Esophagus squamous epithelium (tissue), 5 donors: ENCODE measurements at regions not wholly inside any gene's neighbourhood (a gene's known extent, or its start where the extent isn't known, plus 50 kb on each side); places are given as distances from the start of the nearest gene placed in this dataset.
"Not testable (repeated sequence)": the region's sequence is repeated elsewhere in the genome, so short reads cannot be mapped to it uniquely, and the experiment has no call there.

Source experiments
- DNase-seq: peaks from one replicate; lab custom pipeline; 2025; lab: John Stamatoyannopoulos, UW
- H3K27ac ChIP-seq, 4 donors: fragments of 200-600 bp; sonication (generic); one replicate each; pipeline ENCODE4 v1.5.1; 2016 to 2019; ENCODE audit warnings: mild to moderate bottlenecking in 1 of 4
- H3K27me3 ChIP-seq, 4 donors: fragments of 200-600 bp; sonication (generic); 1 replicate in 3 of 4; 2 replicates in 1 of 4; pipeline versions ENCODE4 v1.5.1 to v1.6.0; 2017 to 2021; ENCODE audit warnings: antibody characterized with exemption in 1 of 4
- H3K36me3 ChIP-seq, 3 donors: fragments of 200-600 bp; sonication (generic); one replicate each; pipeline ENCODE4 v1.5.1; 2016 to 2019
- H3K4me1 ChIP-seq, 3 donors: fragments of 200-600 bp; sonication (generic); one replicate each; pipeline ENCODE4 v1.5.1; 2017 to 2019
- H3K4me3 ChIP-seq, 4 donors: fragments of 200-600 bp; sonication (generic); 1 replicate in 3 of 4; 2 replicates in 1 of 4; pipeline ENCODE4 v1.5.1; 2016 to 2019; ENCODE audit warnings: mild to moderate bottlenecking in 2 of 4, moderate library complexity in 1 of 4
- H3K9me3 ChIP-seq, 3 donors: fragments of 200-600 bp; sonication (generic); one replicate each; pipeline ENCODE4 v1.5.1; 2016 to 2019
- POLR2A ChIP-seq, 4 donors: fragments of 450-650 bp; IDR thresholded peaks; one replicate each; pipeline ENCODE4 v1.6.1; 2017; ENCODE audit warnings: antibody characterized with exemption in 4 of 4, mild to moderate bottlenecking in 4 of 4, moderate library complexity in 3 of 4
- WGBS, 2 donors: methylation state at CpG; one replicate each; pipeline ENCODE4 v1.1.5; 2018; 5-methylcytosine and 5-hydroxymethylcytosine counted together
- intact Hi-C: fragments of 100-400 bp; cut with DNase I; formaldehyde crosslinking; loops from one replicate; pipeline ENCODE4 v1.15.0; 2022
- TF ChIP-seq, protein P1 (sequence below), 6 experiments: fragments of 450-650 bp in 4 of 6; fragments of 200-600 bp in 2 of 6; sonication (generic) in 2 of 6; IDR thresholded peaks; one replicate each; pipeline ENCODE4 v1.5.1; 2016 to 2019; ENCODE audit warnings: antibody characterized with exemption in 6 of 6, mild to moderate bottlenecking in 4 of 6, moderate library complexity in 4 of 6
- donor health status: DM: yes; HTN: yes; CAD: no.

GRCh38 chr6:67908379-67908778 lies 726.7 kb upstream of the ADGRB3 start:
- H3K27ac ChIP-seq = no peak overlapping the region
- H3K9me3 ChIP-seq = no peaks in the 10 kb centered on the region
- no peak overlapping the region for H3K4me3 ChIP-seq
- H3K27me3 ChIP-seq = no peaks in the 10 kb centered on the region
- TF ChIP-seq, protein P1, sequence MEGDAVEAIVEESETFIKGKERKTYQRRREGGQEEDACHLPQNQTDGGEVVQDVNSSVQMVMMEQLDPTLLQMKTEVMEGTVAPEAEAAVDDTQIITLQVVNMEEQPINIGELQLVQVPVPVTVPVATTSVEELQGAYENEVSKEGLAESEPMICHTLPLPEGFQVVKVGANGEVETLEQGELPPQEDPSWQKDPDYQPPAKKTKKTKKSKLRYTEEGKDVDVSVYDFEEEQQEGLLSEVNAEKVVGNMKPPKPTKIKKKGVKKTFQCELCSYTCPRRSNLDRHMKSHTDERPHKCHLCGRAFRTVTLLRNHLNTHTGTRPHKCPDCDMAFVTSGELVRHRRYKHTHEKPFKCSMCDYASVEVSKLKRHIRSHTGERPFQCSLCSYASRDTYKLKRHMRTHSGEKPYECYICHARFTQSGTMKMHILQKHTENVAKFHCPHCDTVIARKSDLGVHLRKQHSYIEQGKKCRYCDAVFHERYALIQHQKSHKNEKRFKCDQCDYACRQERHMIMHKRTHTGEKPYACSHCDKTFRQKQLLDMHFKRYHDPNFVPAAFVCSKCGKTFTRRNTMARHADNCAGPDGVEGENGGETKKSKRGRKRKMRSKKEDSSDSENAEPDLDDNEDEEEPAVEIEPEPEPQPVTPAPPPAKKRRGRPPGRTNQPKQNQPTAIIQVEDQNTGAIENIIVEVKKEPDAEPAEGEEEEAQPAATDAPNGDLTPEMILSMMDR (IDR thresholded peaks at IDR 0.05) = no peak
- TF ChIP-seq POLR2A (IDR thresholded peaks at IDR 0.05) = no peak
- no peaks in the 10 kb centered on the region for H3K36me3 ChIP-seq
- no peaks in the 10 kb centered on the region for H3K4me1 ChIP-seq
- intact Hi-C loops = no loop called here
- no peak for DNase-seq
- 47 to 72% methylated on average over 2 of the region's 2 CpGs for WGBS, 2 donors

- H3K4me3 ChIP-seq, DNase-seq, H3K9me3 ChIP-seq, H3K27me3 ChIP-seq, H3K4me1 ChIP-seq, H3K36me3 ChIP-seq, intact Hi-C loops, H3K27ac ChIP-seq: not testable (repeated sequence)
Measured at GRCh38 chr6:67904735-67905134, 730.3 kb upstream of the ADGRB3 start.

GRCh38 chr6:67898875-67899274 lies 736.2 kb upstream of the ADGRB3 start:
- peaks cover 0 to 8% (median 0%) of the 10 kb centered on the region in 3 donors for H3K9me3 ChIP-seq
- no peak overlapping the region for H3K4me3 ChIP-seq
- no peak for DNase-seq
- TF ChIP-seq, protein P1 (IDR thresholded peaks at IDR 0.05) = no peak
- no peak for TF ChIP-seq POLR2A (IDR thresholded peaks at IDR 0.05)
- intact Hi-C loops = no loop called here
- no peak overlapping the region for H3K27ac ChIP-seq
- WGBS, 2 donors = 47 to 50% methylated on average over 1 of the region's 1 CpG
- no peaks in the 10 kb centered on the region for H3K36me3 ChIP-seq
- H3K27me3 ChIP-seq = no peaks in the 10 kb centered on the region
- no peaks in the 10 kb centered on the region for H3K4me1 ChIP-seq

DNA sequence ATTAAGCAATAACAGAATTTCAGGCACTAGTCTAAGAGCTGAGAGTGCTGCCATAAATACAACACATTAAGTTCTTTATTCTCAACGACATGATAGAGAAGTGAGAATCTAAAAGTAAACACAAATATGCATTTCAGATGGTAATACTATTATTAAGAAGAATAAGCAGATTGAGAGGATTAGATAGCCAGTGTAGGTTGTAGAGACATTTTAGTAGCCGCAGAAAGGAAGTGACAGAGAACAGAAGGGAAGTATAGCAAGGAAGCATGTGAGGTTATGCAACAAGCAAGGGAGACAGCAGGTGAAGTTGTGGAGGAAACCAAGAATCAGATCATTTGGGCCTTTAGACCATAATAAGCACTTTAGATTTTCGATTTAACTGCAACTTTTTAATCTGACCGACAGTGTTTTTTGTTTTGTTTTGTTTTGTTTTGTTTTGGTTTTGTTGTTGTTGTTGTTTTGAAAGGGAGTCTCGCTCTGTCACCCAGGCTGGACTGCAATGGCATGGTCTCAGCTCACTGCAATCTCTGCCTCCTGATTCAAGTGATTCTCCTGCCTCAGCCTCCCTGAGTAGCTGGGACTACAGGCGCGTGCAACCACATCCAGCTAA lies 737.0 kb upstream of the ADGRB3 start:
- 67 to 68% methylated on average over 7 of the region's 7 CpGs for WGBS, 2 donors
- Histone ChIP-seq H3K36me3 (no peaks in the 10 kb centered on the region), H3K27me3 (no peaks in the 10 kb centered on the region), H3K4me1 (no peaks in the 10 kb centered on the region), H3K9me3 (peaks cover 0 to 8% (median 0%) of the 10 kb centered on the region in 3 donors), H3K27ac (no peak overlapping the region), H3K4me3 (no peak overlapping the region)
- TF ChIP-seq POLR2A (IDR thresholded peaks at IDR 0.05) = no peak
- TF ChIP-seq, protein P1 (IDR thresholded peaks at IDR 0.05) = no peak
- intact Hi-C loops = no loop called here
- DNase-seq = no peak

- H3K9me3 ChIP-seq = no peaks in the 10 kb centered on the region
- H3K27me3 ChIP-seq = no peaks in the 10 kb centered on the region
- no peak overlapping the region for H3K27ac ChIP-seq
- H3K4me1 ChIP-seq = no peaks in the 10 kb centered on the region
- no peak overlapping the region for H3K4me3 ChIP-seq
- WGBS, 2 donors = 0 to 6% methylated on average over 1 of the region's 1 CpG
- TF ChIP-seq POLR2A (IDR thresholded peaks at IDR 0.05) = no peak
- TF ChIP-seq, protein P1 (IDR thresholded peaks at IDR 0.05) = no peak
- H3K36me3 ChIP-seq = no peaks in the 10 kb centered on the region
- no peak for DNase-seq
- intact Hi-C loops = no loop called here
Measured at GRCh38 chr6:67896476-67896875, 738.6 kb upstream of the ADGRB3 start.

DNA sequence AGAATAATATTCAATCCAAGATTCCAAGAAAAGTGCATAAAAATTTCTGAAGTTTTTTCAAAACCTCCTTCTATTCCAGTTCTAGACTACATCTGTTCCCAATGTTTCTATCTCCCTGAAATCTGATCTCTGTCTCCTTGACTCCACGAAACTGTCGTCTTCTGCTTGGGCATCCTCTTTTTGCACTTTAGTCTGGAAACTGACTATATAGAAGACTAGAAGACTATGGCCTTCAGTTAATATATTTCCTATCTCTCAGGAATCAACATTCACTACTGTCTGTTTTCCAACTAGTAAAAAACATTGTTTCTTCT lies 745.4 kb upstream of the ADGRB3 start:
- no peak for DNase-seq
- no peak overlapping the region for H3K4me3 ChIP-seq
- H3K4me1 ChIP-seq = no peaks in the 10 kb centered on the region
- 69 to 70% methylated on average over 2 of the region's 2 CpGs for WGBS, 2 donors
- no peaks in the 10 kb centered on the region for H3K36me3 ChIP-seq
- no peak overlapping the region for H3K27ac ChIP-seq
- peaks cover 0 to 24% (median 0%) of the 10 kb centered on the region in 3 donors for H3K9me3 ChIP-seq
- TF ChIP-seq POLR2A (IDR thresholded peaks at IDR 0.05) = no peak
- TF ChIP-seq, protein P1 (IDR thresholded peaks at IDR 0.05) = no peak
- intact Hi-C loops = no loop called here
- H3K27me3 ChIP-seq = no peaks in the 10 kb centered on the region
